ENCODE measurements at regions not wholly inside any gene's neighbourhood (a gene's known extent, or its start where the extent isn't known, plus 50 kb on each side); places are given as distances from the start of the nearest gene placed in this dataset.
A peak's percentile ranks its signal among the peaks of the same experiment; 100 is the strongest.
"Not testable (repeated sequence)": the region's sequence is repeated elsewhere in the genome, so short reads cannot be mapped to it uniquely, and the experiment has no call there.

DNA sequence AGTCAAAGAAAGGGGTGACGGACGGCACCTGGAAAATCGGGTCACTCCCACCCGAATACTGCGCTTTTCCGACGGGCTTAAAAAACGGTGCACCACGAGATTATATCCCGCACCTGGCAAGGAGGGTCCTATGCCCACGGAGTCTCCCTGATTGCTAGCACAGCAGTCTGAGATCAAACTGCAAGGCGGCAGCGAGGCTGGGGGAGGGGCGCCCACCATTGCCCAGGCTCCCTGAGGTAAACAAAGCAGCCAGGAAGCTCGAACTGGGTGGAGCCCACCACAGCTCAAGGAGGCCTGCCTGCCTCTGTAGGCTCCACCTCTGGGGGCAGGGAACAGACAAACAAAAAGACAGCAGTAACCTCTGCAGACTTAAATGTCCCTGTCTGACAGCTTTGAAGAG, 335.7 kb downstream of the SEC16B start:
- H3K27ac ChIP-seq; ATAC-seq (replicated peaks in 6 of 8); H3K4me1 ChIP-seq (replicated peaks in 1 of 2); H3K4me3 ChIP-seq; in situ Hi-C loops (cut with MboI; ENCODE audit: low pct_unique_long_range_greater_than_20kb in 2 of 9, low sequenced_read_pairs in 9 of 9, unreplicated experiment in 9 of 9): not testable (repeated sequence)
- 40% methylated on average over 1 of the region's 15 CpGs; no CpG with 5 or more reads in 9 of the 10 experiments for WGBS, 10 experiments

DNA sequence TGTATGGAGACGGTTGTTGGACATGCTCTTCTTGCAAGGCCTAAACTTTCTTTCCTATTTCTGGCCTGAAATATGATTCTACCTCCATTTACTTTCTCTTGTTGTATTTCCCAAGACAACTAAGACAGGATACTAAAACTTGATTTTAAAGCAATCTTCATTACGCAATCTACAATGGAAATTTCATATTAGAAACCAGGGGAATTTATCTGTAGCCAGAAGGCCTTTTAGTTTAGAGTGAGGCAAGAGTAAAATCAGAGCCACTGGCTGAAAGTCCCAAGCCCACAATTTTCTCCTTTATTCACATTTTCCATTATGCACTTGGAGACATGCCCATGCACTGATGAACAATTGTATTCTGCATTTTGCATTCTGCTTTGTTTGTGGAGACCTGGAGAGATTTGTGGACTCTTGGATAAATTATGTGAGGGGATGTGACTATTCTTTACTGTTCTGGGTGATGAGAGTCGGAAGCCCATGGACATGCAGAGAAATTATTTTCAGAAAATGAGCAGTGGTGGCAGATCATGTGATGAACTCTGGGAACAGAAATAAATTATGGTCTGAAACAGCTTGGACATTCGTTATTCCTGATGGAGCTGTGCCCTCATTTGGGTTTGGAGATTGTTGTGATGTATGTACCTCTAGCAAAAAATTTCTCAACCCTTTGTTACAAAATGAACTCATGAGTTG, 336.8 kb downstream of the SEC16B start:
- no peak overlapping the region for H3K27ac ChIP-seq
- H3K4me1 ChIP-seq (replicated peaks in 1 of 2): peaks cover 5 to 10% of the 10 kb centered on the region in 2 donors
- in situ Hi-C loops (cut with MboI; ENCODE audit: low pct_unique_long_range_greater_than_20kb in 2 of 9, low sequenced_read_pairs in 9 of 9, unreplicated experiment in 9 of 9): no loop called here
- H3K4me3 ChIP-seq: no peak overlapping the region
- WGBS, 10 experiments: 0 to 80% (median 45%) methylated on average over 1 to 4 of the region's 4 CpGs
- ATAC-seq (replicated peaks in 6 of 8): peak in 5 of 8 experiments; percentile 53 to 99 (median 97)

DNA sequence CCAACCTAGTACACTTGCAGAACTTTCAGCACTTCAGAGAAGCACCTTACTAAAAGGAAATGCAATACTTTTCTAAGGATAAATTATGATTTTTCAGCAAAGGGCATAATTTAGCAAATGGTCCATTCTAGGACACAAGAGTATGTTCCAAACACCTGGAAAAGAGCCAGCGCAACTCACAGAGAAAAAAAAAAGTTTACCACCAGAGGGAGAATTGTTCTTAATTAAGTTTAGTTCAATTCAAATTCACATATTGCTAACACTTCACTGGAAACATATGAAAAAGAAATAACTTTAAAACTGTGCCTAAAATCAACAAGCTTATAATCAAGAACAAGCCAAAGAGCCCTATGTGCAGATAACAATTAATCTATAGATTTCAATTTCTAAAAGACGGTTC, 338.1 kb downstream of the SEC16B start:
- WGBS, 10 experiments: 0 to 100% (median 86%) methylated on average over 1 to 2 of the region's 2 CpGs; no CpG with 5 or more reads in 1 of the 10 experiments
- no peak overlapping the region for H3K4me3 ChIP-seq
- in situ Hi-C loops (cut with MboI; ENCODE audit: low pct_unique_long_range_greater_than_20kb in 2 of 9, low sequenced_read_pairs in 9 of 9, unreplicated experiment in 9 of 9): no loop called here
- ATAC-seq (replicated peaks in 6 of 8): no peak
- H3K4me1 ChIP-seq (replicated peaks in 1 of 2): peaks cover 5 to 10% of the 10 kb centered on the region in 2 donors
- no peak overlapping the region for H3K27ac ChIP-seq

DNA sequence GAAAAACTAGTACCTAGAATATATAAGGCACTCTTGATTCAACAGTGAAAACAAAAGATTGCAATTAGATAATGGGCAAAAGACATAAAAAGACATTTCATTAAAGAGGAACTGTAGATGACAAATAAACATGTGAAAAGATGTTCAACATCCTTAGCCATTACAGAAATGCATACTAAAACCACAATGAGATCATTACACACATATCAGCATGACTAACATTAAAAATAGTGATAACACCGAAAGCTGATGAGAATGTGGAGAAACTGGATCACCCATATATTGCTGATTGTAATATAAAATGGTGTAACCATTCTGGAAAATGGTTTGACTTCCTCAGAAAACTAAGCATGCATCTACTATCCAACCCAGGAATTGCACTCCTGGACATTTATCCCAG, 340.3 kb downstream of the SEC16B start:
- 0 to 100% (median 85%) methylated on average over 1 of the region's 1 CpG; no CpG with 5 or more reads in 2 of the 10 experiments for WGBS, 10 experiments
- H3K4me3 ChIP-seq: no peak overlapping the region
- peaks cover 5 to 10% of the 10 kb centered on the region in 2 donors for H3K4me1 ChIP-seq (replicated peaks in 1 of 2)
- ATAC-seq (replicated peaks in 6 of 8): no peak
- in situ Hi-C loops (cut with MboI; ENCODE audit: low pct_unique_long_range_greater_than_20kb in 2 of 9, low sequenced_read_pairs in 9 of 9, unreplicated experiment in 9 of 9): no loop called here
- H3K27ac ChIP-seq: no peak overlapping the region

- H3K4me3 ChIP-seq: no peak overlapping the region
- no peak for ATAC-seq (replicated peaks in 6 of 8)
- H3K27ac ChIP-seq: no peak overlapping the region
- in situ Hi-C loops (cut with MboI; ENCODE audit: low pct_unique_long_range_greater_than_20kb in 2 of 9, low sequenced_read_pairs in 9 of 9, unreplicated experiment in 9 of 9): no loop called here
- 42 to 100% (median 83%) methylated on average over 1 to 4 of the region's 4 CpGs for WGBS, 10 experiments
- no peaks in the 10 kb centered on the region for H3K4me1 ChIP-seq (replicated peaks in 1 of 2)
These were observed 342.5 kb downstream of the SEC16B start for GRCh38 chr1:177627148-177627910.

GRCh38 chr1:177620636-177621190, 349.1 kb downstream of the SEC16B start:
- ATAC-seq (replicated peaks in 6 of 8): peak in 3 of 8 experiments; percentile 33 to 69 (median 52)
- in situ Hi-C loops (cut with MboI; ENCODE audit: low pct_unique_long_range_greater_than_20kb in 2 of 9, low sequenced_read_pairs in 9 of 9, unreplicated experiment in 9 of 9): no loop called here
- no peak overlapping the region for H3K27ac ChIP-seq
- 0 to 89% (median 68%) methylated on average over 1 to 4 of the region's 4 CpGs; no CpG with 5 or more reads in 1 of the 10 experiments for WGBS, 10 experiments
- H3K4me1 ChIP-seq (replicated peaks in 1 of 2): no peaks in the 10 kb centered on the region
- no peak overlapping the region for H3K4me3 ChIP-seq

DNA sequence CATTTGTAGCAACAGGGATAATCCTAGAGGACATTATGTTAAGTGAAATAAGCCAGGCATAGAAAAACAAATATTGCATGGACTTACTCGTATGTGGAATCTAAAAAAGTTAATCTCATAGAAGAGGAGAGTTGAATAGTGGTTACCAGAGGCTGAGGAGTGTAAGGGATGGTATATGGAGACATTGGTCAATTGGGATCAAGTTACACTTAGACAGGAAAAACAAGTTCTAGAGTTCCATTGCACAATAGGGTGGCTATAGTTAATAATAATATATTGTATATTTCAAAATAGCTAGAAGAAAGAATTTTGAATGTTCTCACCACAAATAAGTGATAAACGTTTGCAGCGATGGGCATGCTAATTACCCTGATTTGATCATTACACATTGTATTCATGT, 354.6 kb downstream of the SEC16B start:
- ATAC-seq (replicated peaks in 6 of 8): no peak
- WGBS, 10 experiments: 29 to 100% (median 88%) methylated on average over 1 to 3 of the region's 3 CpGs
- Histone ChIP-seq H3K4me1 (replicated peaks in 1 of 2) (no peaks in the 10 kb centered on the region), H3K4me3 (no peak overlapping the region), H3K27ac (no peak overlapping the region)
- in situ Hi-C loops (cut with MboI; ENCODE audit: low pct_unique_long_range_greater_than_20kb in 2 of 9, low sequenced_read_pairs in 9 of 9, unreplicated experiment in 9 of 9): no loop called here

- in situ Hi-C loops (cut with MboI; ENCODE audit: low pct_unique_long_range_greater_than_20kb in 2 of 9, low sequenced_read_pairs in 9 of 9, unreplicated experiment in 9 of 9): no loop called here
- WGBS, 10 experiments: 33 to 100% (median 100%) methylated on average over 1 of the region's 1 CpG; no CpG with 5 or more reads in 4 of the 10 experiments
- ATAC-seq (replicated peaks in 6 of 8): no peak
- Histone ChIP-seq H3K27ac (no peak overlapping the region), H3K4me3 (no peak overlapping the region), H3K4me1 (replicated peaks in 1 of 2) (no peaks in the 10 kb centered on the region)
These were observed 358.5 kb downstream of the SEC16B start for GRCh38 chr1:177611402-177611801.

DNA sequence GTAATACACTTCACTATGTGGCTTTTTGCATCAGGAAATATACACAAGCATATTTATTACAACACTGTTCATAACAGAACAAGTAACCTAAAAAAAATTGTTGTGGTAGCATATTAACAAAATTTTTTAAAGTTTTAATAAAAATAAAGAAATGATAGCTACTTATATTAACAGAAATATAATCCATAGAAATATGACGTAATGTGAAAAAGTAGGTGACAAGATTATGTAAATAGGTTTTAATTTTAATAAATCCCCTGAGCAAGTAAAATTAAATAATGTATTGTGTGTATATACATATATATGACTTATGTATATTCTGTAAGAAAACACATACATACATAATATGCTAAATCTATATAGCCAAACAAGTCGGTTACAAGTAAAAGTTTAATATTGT, 359.9 kb downstream of the SEC16B start:
- no peak for ATAC-seq (replicated peaks in 6 of 8)
- no peak overlapping the region for H3K4me3 ChIP-seq
- WGBS, 10 experiments: 0 to 100% (median 82%) methylated on average over 1 to 2 of the region's 2 CpGs
- H3K27ac ChIP-seq: no peak overlapping the region
- no peaks in the 10 kb centered on the region for H3K4me1 ChIP-seq (replicated peaks in 1 of 2)
- in situ Hi-C loops (cut with MboI; ENCODE audit: low pct_unique_long_range_greater_than_20kb in 2 of 9, low sequenced_read_pairs in 9 of 9, unreplicated experiment in 9 of 9): no loop called here

DNA sequence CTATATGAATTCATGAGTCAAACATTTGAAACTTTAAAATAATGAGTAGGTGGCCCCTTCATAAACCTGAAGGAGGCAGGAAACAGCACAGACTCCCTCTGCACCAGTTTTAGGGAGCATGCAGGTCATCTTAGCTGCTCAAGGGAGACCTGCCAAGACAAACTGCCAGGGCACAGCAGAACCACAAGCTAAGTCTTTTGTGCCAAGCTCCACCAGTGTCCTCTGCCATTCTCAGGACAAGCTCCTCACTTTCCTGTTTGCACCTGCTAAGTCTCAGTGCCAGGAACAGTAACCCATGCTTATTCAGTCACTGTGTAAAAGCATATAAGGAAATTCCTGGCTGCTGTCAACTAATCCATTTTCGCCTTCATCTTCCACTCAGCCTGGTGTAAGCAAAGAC, 368.9 kb downstream of the SEC16B start:
- H3K4me1 ChIP-seq (replicated peaks in 1 of 2): peaks cover 27 to 31% of the 10 kb centered on the region in 2 donors
- in situ Hi-C loops (cut with MboI; ENCODE audit: low pct_unique_long_range_greater_than_20kb in 2 of 9, low sequenced_read_pairs in 9 of 9, unreplicated experiment in 9 of 9): no loop called here
- 0 to 100% (median 82%) methylated on average over 1 of the region's 1 CpG; no CpG with 5 or more reads in 2 of the 10 experiments for WGBS, 10 experiments
- no peak for ATAC-seq (replicated peaks in 6 of 8)
- H3K4me3 ChIP-seq: no peak overlapping the region
- H3K27ac ChIP-seq: no peak overlapping the region

DNA sequence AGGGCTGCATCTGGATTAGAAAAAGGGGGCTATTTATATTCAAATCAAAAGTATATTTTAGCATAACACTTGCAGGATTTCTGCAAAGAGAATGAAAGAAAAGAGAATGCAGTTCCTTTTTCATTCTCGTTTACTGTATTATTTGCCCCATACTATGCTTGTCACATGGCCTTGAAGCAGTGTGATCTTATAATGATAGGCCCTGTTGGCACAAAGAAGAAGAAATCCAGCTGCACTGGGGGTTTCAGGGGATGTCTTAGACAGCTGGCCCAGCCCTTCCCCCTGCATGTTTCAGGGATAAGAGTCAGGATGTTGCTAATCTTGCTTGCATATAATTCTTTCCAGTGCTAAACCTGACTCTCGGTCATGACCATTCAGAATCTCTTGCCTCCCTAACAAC, 369.5 kb downstream of the SEC16B start:
- Histone ChIP-seq H3K27ac (no peak overlapping the region), H3K4me1 (replicated peaks in 1 of 2) (peaks cover 31 to 37% of the 10 kb centered on the region in 2 donors), H3K4me3 (no peak overlapping the region)
- 0 to 70% (median 25%) methylated on average over 1 to 2 of the region's 2 CpGs; no CpG with 5 or more reads in 1 of the 10 experiments for WGBS, 10 experiments
- in situ Hi-C loops (cut with MboI; ENCODE audit: low pct_unique_long_range_greater_than_20kb in 2 of 9, low sequenced_read_pairs in 9 of 9, unreplicated experiment in 9 of 9): no loop called here
- ATAC-seq (replicated peaks in 6 of 8): peak in 4 of 8 experiments; percentile 39 to 61 (median 54)

- in situ Hi-C loops (cut with MboI; ENCODE audit: low pct_unique_long_range_greater_than_20kb in 2 of 9, low sequenced_read_pairs in 9 of 9, unreplicated experiment in 9 of 9): no loop called here
- ATAC-seq (replicated peaks in 6 of 8): peak in 4 of 8 experiments; percentile 12 to 60 (median 37)
- Histone ChIP-seq H3K27ac (no peak overlapping the region), H3K4me1 (replicated peaks in 1 of 2) (peaks cover 34 to 61% of the 10 kb centered on the region in 2 donors), H3K4me3 (no peak overlapping the region)
These were observed 372.5 kb downstream of the SEC16B start for GRCh38 chr1:177597393-177597792.

DNA sequence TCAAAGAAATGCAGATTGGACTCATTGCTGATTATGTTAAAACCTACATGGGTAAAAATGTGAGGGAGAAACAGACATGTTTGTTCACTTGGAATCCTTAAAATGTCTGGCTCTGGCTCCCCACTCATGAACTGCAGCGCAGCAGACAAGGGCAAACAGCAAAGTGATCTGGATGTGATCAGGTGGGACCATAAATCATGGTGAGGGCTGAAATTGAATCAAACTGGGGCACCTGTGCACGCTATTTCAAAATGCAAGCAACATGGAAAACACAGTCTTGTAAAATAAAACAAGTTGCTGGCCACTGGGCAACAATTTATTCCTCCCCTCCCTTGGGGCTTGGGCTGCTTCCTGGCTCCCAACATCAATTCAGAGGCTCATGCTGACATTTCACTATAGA, 373.4 kb downstream of the SEC16B start:
- no peak overlapping the region for H3K27ac ChIP-seq
- in situ Hi-C loops (cut with MboI; ENCODE audit: low pct_unique_long_range_greater_than_20kb in 2 of 9, low sequenced_read_pairs in 9 of 9, unreplicated experiment in 9 of 9): no loop called here
- peaks cover 39 to 62% of the 10 kb centered on the region in 2 donors for H3K4me1 ChIP-seq (replicated peaks in 1 of 2)
- ATAC-seq (replicated peaks in 6 of 8): peak in 5 of 8 experiments; percentile 27 to 74 (median 67)
- no peak overlapping the region for H3K4me3 ChIP-seq
- 0 to 52% (median 11%) methylated on average over 1 to 2 of the region's 2 CpGs; no CpG with 5 or more reads in 3 of the 10 experiments for WGBS, 10 experiments

Measured in motor neuron (in vitro differentiated cells).